Activated T-helper 1 cell treated with anti-CD3 and anti-CD28 coated beads, Interleukin-2, amount 50 U/mL, for 16 hours (primary cell): ENCODE measurements at regions not wholly inside any gene's neighbourhood (a gene's known extent, or its start where the extent isn't known, plus 50 kb on each side); places are given as distances from the start of the nearest gene placed in this dataset.
"Not testable (repeated sequence)": the region's sequence is repeated elsewhere in the genome, so short reads cannot be mapped to it uniquely, and the experiment has no call there.

ENCODE experiments used
- DNase-seq, 2 donors: peaks; one replicate each; pipeline ENCODE4 v3.0.0-alpha.2; 2020; ENCODE audit warnings: low read depth in 1 of 2, low spot score in 1 of 2

GRCh38 chr18:1657876-1658275 is 753.2 kb downstream of the ADCYAP1 start:
- DNase-seq: no peak

GRCh38 chr18:1658908-1659566 is 754.4 kb downstream of the ADCYAP1 start:
- DNase-seq: no peak

- DNase-seq: no peak
Measured at GRCh38 chr18:1663879-1664705, 759.4 kb downstream of the ADCYAP1 start.

DNA sequence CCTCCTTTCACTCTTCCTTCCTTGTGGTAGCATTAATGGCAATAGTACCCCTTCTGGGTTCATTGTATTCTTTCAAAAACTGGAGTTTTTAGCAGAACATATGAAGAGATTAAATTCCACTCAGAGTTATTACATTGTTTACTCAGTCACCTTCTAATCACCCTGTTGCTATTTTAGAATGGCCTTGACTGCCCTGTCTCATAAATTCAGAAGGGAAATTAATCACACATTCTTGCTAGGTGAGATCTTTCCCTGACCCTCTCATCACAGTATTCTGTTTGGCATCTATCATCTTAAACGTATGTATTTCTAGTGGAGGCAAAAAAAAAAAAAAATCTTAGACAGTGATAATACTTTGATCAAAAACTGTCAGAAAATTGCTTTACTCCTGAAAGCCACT is 760.4 kb downstream of the ADCYAP1 start:
- DNase-seq: no peak

DNA sequence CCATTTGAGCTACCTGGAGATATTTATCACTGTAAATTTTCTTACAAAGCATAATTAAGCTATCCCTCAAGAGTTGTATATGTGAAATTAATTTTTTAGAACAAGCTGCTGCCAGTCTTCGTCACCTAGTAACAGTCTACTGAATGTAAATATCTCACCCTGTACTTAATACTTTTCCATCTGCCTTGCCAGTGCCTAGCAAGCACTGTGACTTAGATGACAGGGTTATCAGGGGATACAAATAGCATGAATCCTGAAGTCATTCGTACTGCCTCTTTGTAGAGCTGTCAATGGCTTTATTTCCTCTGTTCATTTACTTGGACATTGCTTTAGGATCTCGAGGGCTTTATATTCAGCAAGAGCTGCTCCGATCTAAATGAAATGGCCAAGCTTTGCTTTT is 763.6 kb downstream of the ADCYAP1 start:
- no peak for DNase-seq

DNA sequence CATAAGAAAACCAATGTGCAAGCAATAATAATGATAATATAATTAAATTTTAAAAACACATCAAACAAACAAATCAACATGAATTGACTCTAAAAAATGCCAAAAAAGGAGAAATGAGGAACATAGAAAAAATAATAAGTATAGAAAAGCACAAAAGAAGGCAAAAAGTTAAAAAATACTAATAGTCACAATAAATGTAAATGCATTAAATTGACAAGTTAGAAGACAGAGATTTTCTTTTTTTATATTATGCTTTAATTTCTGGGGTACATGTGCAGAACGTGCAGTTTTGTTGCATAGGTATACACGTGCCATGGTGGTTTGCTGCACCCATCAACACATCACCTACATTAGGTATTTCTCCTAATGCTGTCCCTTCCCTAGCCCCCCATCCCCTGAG is 767.0 kb downstream of the ADCYAP1 start:
- DNase-seq: not testable (repeated sequence)

DNA sequence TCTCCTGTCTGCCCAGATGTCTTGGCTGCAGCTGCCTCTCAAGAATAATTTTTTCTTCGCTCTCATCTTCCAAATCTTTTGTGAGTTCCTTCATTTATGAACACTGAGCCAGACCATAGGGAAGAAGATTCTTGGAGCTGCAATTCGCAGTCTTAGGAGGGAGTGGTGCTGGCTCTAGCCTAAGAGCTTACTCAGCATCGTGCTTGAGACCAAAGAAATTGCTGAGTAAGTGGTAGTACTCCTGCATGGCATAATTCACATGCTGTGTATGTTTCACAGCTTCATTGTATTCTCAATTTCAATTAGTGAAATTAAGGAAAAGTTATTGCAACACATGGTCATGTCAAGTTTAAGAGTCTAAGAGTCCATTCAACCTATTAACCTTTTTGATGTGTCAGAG is 771.7 kb downstream of the ADCYAP1 start:
- no peak for DNase-seq

DNA sequence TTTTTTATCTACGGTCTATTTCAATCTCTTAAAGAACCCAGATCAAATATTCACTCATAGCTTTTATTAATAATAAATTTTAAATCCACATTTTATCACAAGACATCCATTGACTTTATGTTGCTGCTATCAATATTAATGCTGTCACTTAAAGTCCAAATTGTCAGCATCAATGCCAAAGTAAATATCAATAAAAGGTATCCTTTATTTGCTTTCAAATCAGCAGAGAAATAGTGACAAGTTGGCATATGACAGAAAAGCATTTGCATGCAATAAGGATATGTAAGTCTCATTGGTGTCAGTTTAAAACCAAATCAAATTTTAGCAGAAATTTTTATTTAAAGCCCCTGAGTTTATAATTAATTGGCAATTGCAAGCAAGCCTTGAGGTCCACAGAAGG is 775.4 kb downstream of the ADCYAP1 start:
- no peak for DNase-seq

GRCh38 chr18:1691863-1692262 is 787.2 kb downstream of the ADCYAP1 start:
- DNase-seq: no peak

GRCh38 chr18:1708006-1708405 is 803.3 kb downstream of the ADCYAP1 start:
- no peak for DNase-seq

- no peak for DNase-seq
Measured at GRCh38 chr18:1710114-1710513, 805.4 kb downstream of the ADCYAP1 start.

DNA sequence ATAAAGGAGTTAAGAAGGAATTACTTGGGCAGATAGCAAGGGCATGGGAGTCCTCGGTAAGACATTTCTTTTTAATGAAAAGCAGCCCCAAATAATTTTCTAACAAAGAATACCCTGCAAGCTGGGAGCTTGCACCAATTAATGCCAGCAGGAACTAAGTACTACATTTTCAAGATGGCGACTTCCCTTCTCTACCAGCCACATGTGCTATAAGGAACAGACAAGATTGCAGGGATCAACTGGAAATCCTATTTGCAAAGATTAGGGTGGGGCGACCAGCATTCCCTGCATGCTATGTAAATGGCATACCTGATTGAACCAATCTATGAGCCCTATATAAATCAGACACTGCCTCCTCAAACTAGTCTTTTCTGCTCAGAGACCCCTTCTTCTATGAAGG is 827.5 kb downstream of the ADCYAP1 start:
- DNase-seq: no peak

DNA sequence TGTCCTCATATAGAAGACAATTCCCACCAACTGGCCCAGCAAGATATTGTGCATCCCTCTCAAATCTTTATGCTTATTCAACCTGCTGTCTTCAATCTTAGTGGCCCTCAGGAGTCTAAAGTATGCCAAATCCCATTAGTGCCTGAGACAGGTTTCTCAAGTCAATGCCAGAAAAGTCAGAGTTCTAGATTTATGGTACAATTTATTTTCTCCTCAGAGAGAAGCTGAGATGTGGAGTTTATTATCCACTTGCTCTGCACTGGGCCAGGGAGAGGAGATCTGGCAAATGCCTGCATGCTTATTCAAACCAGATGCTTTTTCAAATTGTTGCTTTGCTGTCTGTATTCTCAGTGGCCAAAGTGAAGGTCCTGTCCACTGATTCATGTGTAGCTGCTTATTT is 825.2 kb downstream of the METTL4 start:
- no peak for DNase-seq

GRCh38 chr18:1751249-1751648 is 820.1 kb downstream of the METTL4 start:
- no peak for DNase-seq

DNA sequence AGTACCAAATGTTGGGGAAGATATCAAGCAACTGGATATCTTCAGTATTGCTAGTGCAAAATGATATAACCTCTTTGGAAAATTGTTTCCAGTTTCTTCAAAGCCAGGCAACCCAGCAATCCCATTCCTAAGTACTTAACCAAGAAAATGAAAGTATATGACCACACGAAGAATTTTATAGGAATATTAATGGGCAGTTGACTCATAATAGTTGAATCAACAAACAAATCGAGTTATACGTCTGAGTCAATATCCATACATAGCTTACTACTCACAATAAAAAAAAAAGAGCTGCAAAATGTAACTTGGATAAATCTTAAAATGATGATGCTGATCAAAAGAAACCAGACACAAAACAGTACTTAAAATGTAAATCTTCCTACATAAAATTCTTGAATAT is 810.4 kb downstream of the METTL4 start:
- no peak for DNase-seq

- no peak for DNase-seq
Measured at GRCh38 chr18:1774261-1774660, 797.0 kb downstream of the METTL4 start.

DNA sequence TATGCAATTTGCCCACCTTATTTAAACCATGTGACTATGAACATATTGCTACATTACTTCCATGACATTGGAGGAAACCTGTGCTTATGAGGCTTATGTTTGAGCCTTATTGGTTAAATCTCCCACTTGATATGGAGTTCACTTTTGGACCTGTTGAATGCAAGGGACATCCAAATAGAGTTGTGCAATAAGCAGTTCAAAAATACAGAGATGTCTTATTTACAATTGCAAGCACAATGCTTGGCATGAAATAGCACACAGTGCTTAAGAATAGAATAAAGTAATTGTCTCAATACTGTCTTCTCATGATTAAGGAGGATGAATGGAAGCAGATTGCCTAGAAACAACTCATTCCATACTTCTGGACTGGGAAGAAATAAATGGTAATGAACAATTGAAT is 793.5 kb downstream of the METTL4 start:
- DNase-seq: no peak

- no peak for DNase-seq
Measured at GRCh38 chr18:1778496-1779178, 792.7 kb downstream of the METTL4 start.

GRCh38 chr18:1779587-1779986 is 791.7 kb downstream of the METTL4 start:
- no peak for DNase-seq

- no peak for DNase-seq
Measured at GRCh38 chr18:1784113-1784512, 787.2 kb downstream of the METTL4 start.

- not testable (repeated sequence) for DNase-seq
Measured at GRCh38 chr18:1785980-1786379, 785.3 kb downstream of the METTL4 start.

GRCh38 chr18:1796636-1797035 is 774.7 kb downstream of the METTL4 start:
- no peak for DNase-seq
